T-cell (primary cell): ENCODE measurements at regions not wholly inside any gene's neighbourhood (a gene's known extent, or its start where the extent isn't known, plus 50 kb on each side); places are given as distances from the start of the nearest gene placed in this dataset.

Experiments used
- ATAC-seq, 4 experiments: fragments of 200-7000 bp in 3 of 4; fragments of 150-1000 bp in 1 of 4; cut with Tn5 transposase; replicated peaks in 1 of 4; 1 replicate in 3 of 4; 2 replicates in 1 of 4; pipeline ENCODE4 v1.10.0; 2021; ENCODE audit warnings: moderate library complexity in 3 of 4, mild to moderate bottlenecking in 2 of 4, moderate number of reproducible peaks in 1 of 4
- CTCF ChIA-PET, 2 donors: fragments of 300-600 bp; sonication (Branson Sonifier 250); formaldehyde crosslinking; loops; one replicate each; lab custom pipeline; 2022; ENCODE audit warnings: antibody characterized with exemption in 2 of 2; lab: Charles Lee
- POLR2A ChIA-PET, 2 donors: fragments of 300-600 bp; sonication (Branson Sonifier 250); formaldehyde crosslinking; loops; one replicate each; lab custom pipeline; 2022; ENCODE audit warnings: antibody characterized with exemption in 2 of 2; lab: Charles Lee
- DNase-seq, 35 experiments: peaks; one replicate each; pipeline versions ENCODE4 v3.0.0 to v3.0.0-alpha.2; 2013 to 2023
- H3K27ac ChIP-seq: one replicate; pipeline ENCODE4 v1.5.1; 2013; ENCODE audit warnings: low read length
- H3K27me3 ChIP-seq, 2 experiments: replicated peaks in 1 of 2; 1 replicate in 1 of 2; 2 replicates in 1 of 2; pipeline versions ENCODE4 v1.6.1 to v1.7.0; 2013; ENCODE audit warnings: low read length in 1 of 2, mixed read lengths in 1 of 2; ENCODE audit not compliant: control insufficient read depth in 2 of 2, insufficient read depth in 2 of 2; ENCODE audit errors: extremely low read depth in 1 of 2
- H3K36me3 ChIP-seq, 2 donors: 1 replicate in 1 of 2; 2 replicates in 1 of 2; pipeline versions ENCODE4 v1.6.1 to v1.7.0; 2013; ENCODE audit warnings: low read length in 1 of 2; ENCODE audit not compliant: control insufficient read depth in 2 of 2, insufficient read depth in 1 of 2; ENCODE audit errors: extremely low read depth in 1 of 2
- H3K4me1 ChIP-seq, 2 experiments: 1 replicate in 1 of 2; 2 replicates in 1 of 2; pipeline versions ENCODE4 v1.6.1 to v1.7.0; 2013; ENCODE audit warnings: low read length in 2 of 2, mixed read lengths in 1 of 2; ENCODE audit not compliant: insufficient read depth in 2 of 2, control insufficient read depth in 1 of 2; ENCODE audit errors: extremely low read depth in 1 of 2
- H3K4me3 ChIP-seq, 2 donors: 1 replicate in 1 of 2; 2 replicates in 1 of 2; pipeline versions ENCODE4 v1.5.1 to v1.7.0; 2013; ENCODE audit warnings: mild to moderate bottlenecking in 2 of 2, low read length in 1 of 2, moderate library complexity in 1 of 2; ENCODE audit not compliant: control insufficient read depth in 1 of 2; ENCODE audit errors: extremely low read depth in 1 of 2
- H3K9me3 ChIP-seq: 2 replicates; pipeline ENCODE4 v1.7.0; 2013
- H3K27ac Mint-ChIP-seq, 2 donors: one replicate each; pipeline ENCODE4 v1.8.0; 2020 to 2021; ENCODE audit warnings: mild to moderate bottlenecking in 2 of 2, mixed read lengths in 2 of 2
- H3K27me3 Mint-ChIP-seq, 2 donors: one replicate each; pipeline ENCODE4 v1.8.0; 2021 to 2022; ENCODE audit warnings: mixed read lengths in 2 of 2
- H3K36me3 Mint-ChIP-seq: one replicate; pipeline ENCODE4 v1.8.0; 2021; ENCODE audit warnings: mixed read lengths
- H3K4me1 Mint-ChIP-seq, 3 donors: one replicate each; pipeline ENCODE4 v1.8.0; 2020 to 2022; ENCODE audit warnings: mixed read lengths in 3 of 3, mild to moderate bottlenecking in 1 of 3
- H3K4me3 Mint-ChIP-seq, 3 donors: one replicate each; pipeline ENCODE4 v1.8.0; 2020 to 2022; ENCODE audit warnings: mild to moderate bottlenecking in 3 of 3, mixed read lengths in 3 of 3, moderate library complexity in 3 of 3
- H3K9me3 Mint-ChIP-seq, 3 donors: one replicate each; pipeline ENCODE4 v1.8.0; 2020 to 2022; ENCODE audit warnings: mixed read lengths in 3 of 3
- WGBS: methylation state at CpG from one replicate; pipeline ENCODE4 v1.1.5; 2013; ENCODE audit warnings: missing lambda C conversion rate; ENCODE audit not compliant: insufficient coverage; 5-methylcytosine and 5-hydroxymethylcytosine counted together

DNA sequence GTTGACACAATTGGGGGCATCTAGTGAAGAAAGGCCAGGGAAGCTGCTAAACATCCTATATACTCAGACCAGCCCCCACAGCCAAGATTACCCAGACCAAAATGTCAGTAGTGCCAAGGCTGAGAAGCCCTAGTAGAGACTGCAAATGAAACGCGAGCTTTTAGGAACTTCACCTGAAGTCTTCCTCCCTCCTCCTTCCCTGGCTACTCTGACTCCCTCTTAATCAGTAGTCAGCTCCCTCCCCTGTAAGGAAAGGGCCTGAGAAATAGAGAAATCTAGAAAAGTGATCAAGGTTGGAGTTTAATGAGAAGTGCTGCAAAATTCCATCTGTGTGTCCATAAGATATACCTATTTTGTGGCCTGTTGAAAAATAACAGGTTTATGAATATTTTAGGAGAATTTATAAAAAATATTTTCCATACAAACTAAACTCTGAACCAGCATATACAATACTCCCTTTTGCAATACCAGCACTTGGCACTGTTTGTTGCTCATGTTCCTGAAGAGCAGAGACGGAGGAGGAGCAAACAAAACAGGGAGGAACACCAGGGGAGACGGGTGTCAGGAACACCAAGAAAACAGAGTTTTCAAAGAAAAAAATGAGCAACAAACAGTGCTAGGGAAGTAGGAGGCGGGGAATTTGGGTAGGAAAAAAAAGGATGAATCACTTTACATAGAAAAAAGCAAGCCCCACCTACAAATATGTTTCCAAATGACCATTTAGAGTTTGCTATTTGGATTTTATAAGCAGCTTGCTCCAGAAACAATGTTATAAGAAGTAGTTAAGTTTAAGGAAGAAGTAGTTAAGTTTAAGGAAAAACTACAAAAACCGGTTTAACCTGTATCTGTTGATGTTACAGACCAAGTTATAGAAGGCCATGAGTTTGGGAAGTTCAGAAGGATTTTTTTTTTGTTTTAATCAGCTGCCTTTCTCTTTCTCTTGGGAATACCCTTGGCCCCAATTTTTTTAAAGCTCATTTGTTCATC lies 282.1 kb upstream of the GRIP1 start:
- Histone ChIP-seq H3K9me3 (no peaks in the 10 kb centered on the region), H3K4me1 (peaks cover 10 to 23% of the 10 kb centered on the region in 2 experiments), H3K27ac (no peak overlapping the region), H3K27me3 (no peaks in the 10 kb centered on the region), H3K4me3 (no peak overlapping the region), H3K36me3 (no peaks in the 10 kb centered on the region)
- DNase-seq (no peak), ATAC-seq (no peak)
- Mint-ChIP-seq H3K4me3 (no peak overlapping the region), H3K27ac (no peak overlapping the region), H3K9me3 (peaks cover 3 to 16% (median 11%) of the 10 kb centered on the region in 3 donors), H3K4me1 (peaks cover 25 to 40% (median 33%) of the 10 kb centered on the region in 3 donors), H3K27me3 (no peaks in the 10 kb centered on the region), H3K36me3 (peaks cover 9% of the 10 kb centered on the region)
- CTCF ChIA-PET, result no interaction called here
- POLR2A ChIA-PET, result no interaction called here
- WGBS, result 100% methylated on average over 1 of the region's 6 CpGs

DNA sequence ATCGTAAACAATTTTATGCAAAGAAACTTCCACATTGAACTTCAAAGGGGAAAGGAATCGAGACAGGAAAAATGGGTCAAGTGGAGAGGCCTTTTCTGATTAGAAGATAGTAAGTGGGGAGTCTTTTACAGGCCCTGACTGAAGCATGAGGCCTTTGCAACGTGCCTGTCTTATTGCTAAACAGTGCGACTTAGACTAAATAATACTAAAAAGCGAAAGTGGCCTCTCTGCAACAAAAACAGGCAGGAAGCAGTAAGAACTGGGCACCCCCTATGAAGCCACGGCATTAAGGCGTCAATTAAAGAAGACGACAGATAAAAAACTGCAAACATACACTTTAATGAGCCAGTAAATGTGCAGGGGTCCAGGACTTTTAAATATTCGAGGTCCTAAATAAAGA lies 283.4 kb upstream of the GRIP1 start:
- no peak overlapping the region for H3K4me3 Mint-ChIP-seq
- H3K36me3 Mint-ChIP-seq, result peaks cover 9% of the 10 kb centered on the region
- H3K4me1 ChIP-seq, result peaks cover 10 to 27% of the 10 kb centered on the region in 2 experiments
- no peak overlapping the region for H3K27ac Mint-ChIP-seq
- ATAC-seq (no peak), DNase-seq (no peak)
- no peaks in the 10 kb centered on the region for H3K27me3 ChIP-seq
- no peaks in the 10 kb centered on the region for H3K9me3 ChIP-seq
- H3K36me3 ChIP-seq, result no peaks in the 10 kb centered on the region
- ChIA-PET CTCF (no interaction called here), POLR2A (no interaction called here)
- H3K27me3 Mint-ChIP-seq, result no peaks in the 10 kb centered on the region
- H3K9me3 Mint-ChIP-seq, result peaks cover 3 to 16% (median 11%) of the 10 kb centered on the region in 3 donors
- H3K4me3 ChIP-seq, result no peak overlapping the region
- no peak overlapping the region for H3K27ac ChIP-seq
- WGBS, result 60% methylated on average over 1 of the region's 9 CpGs
- H3K4me1 Mint-ChIP-seq, result peaks cover 25 to 47% (median 39%) of the 10 kb centered on the region in 3 donors

DNA sequence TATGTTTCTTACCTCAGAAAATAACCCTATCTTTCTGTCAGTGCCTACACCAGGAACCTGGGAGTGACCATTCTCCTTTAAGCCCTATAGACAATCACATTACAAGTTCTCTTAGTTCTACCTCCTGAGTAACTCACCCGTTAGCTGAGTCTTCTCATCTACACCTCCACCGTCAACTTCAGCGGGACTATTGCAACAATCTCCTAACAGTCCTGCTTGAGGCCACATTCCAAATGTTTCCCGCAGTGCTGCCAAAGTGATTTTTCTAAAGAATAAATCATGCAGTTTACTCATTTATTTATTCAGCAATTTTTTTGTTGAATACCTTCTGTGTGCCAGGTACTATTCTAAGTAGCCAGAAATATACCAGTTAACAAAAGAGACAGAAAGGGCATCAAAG lies 285.0 kb upstream of the GRIP1 start:
- Histone ChIP-seq H3K9me3 (no peaks in the 10 kb centered on the region), H3K4me1 (peaks cover 10 to 27% of the 10 kb centered on the region in 2 experiments), H3K4me3 (no peak overlapping the region), H3K27ac (no peak overlapping the region), H3K36me3 (no peaks in the 10 kb centered on the region), H3K27me3 (no peaks in the 10 kb centered on the region)
- H3K4me3 Mint-ChIP-seq, result peak overlapping the region in 1 of 3 donors; percentile 63
- H3K9me3 Mint-ChIP-seq, result peaks cover 3 to 24% (median 11%) of the 10 kb centered on the region in 3 donors
- H3K27me3 Mint-ChIP-seq, result no peaks in the 10 kb centered on the region
- H3K27ac Mint-ChIP-seq, result peak overlapping the region in 1 of 2 donors; percentile 8
- peaks cover 9% of the 10 kb centered on the region for H3K36me3 Mint-ChIP-seq
- CTCF ChIA-PET, result interaction anchor here in 1 of 2 donors (0.5 kb wide), 1 partner anchor 61 kb away, joined by 4 read pairs; no protein-coding TSS in a partner anchor
- POLR2A ChIA-PET, result no interaction called here
- peaks cover 25 to 47% (median 39%) of the 10 kb centered on the region in 3 donors for H3K4me1 Mint-ChIP-seq
- 95% methylated on average over 3 of the region's 4 CpGs for WGBS
- ATAC-seq (no peak), DNase-seq (peak in 1 of 35 experiments; percentile 9)

DNA sequence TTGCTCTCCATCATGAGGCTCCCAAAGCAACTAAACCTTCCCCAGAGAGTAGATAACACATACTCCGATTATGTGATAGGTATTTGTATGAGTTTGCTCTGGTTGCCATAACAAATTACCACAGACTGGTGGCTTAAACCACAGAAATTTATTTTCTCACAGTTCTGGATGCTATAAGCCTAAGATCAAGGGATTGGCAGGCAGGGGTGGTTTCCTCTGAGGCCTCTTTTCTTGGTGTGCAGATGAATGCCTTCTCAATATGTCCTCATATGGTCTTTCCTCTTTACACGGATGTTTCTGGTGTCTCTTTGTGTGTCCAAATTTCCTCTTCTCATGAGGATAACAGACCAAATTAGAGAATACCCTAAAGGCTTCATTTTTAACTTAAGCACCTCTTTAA lies 285.8 kb upstream of the GRIP1 start:
- Histone ChIP-seq H3K27me3 (no peaks in the 10 kb centered on the region), H3K36me3 (no peaks in the 10 kb centered on the region), H3K4me3 (no peak overlapping the region), H3K27ac (peak overlapping the region; percentile 48), H3K4me1 (peaks cover 10 to 27% of the 10 kb centered on the region in 2 experiments), H3K9me3 (no peaks in the 10 kb centered on the region)
- peaks cover 3 to 24% (median 11%) of the 10 kb centered on the region in 3 donors for H3K9me3 Mint-ChIP-seq
- peak; percentile 82 to 98 (median 92) for ATAC-seq
- H3K36me3 Mint-ChIP-seq, result peaks cover 9% of the 10 kb centered on the region
- no CpG with 5 or more reads among the region's 2 CpGs for WGBS
- peak overlapping the region in 2 of 3 donors; percentile 31 to 63 for H3K4me3 Mint-ChIP-seq
- H3K4me1 Mint-ChIP-seq, result peaks cover 25 to 45% (median 39%) of the 10 kb centered on the region in 3 donors
- H3K27ac Mint-ChIP-seq, result peak overlapping the region; percentile 70 to 92
- no peaks in the 10 kb centered on the region for H3K27me3 Mint-ChIP-seq
- CTCF ChIA-PET, result no interaction called here
- POLR2A ChIA-PET, result interaction anchor here in 1 of 2 donors (0.6 kb wide), 1 partner anchor 88 kb away, joined by 5 read pairs; no protein-coding TSS in a partner anchor
- DNase-seq, result peak in 33 of 35 experiments; percentile 4 to 83 (median 55)

DNA sequence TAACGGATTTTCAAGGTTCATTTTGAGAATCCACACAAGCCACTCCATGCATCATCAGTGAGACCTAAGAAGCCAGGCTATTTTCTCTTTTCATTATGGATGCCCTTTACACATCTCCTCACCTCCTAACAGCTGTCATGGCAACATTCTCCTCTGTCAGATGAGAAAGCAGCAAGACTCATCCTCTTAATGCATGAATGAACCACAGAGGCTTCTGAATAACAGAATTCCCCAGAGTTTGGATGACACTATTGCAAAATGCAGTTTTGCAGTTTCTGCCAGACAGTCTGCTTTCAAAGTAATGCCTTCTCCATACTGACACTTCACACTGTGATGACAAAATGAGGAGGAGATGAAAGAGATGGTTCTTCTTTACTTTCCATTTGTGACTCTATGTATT lies 286.7 kb upstream of the GRIP1 start:
- H3K27ac ChIP-seq, result no peak overlapping the region
- Mint-ChIP-seq H3K27me3 (no peaks in the 10 kb centered on the region), H3K4me1 (peaks cover 25 to 49% (median 46%) of the 10 kb centered on the region in 3 donors), H3K4me3 (no peak overlapping the region), H3K36me3 (peaks cover 12% of the 10 kb centered on the region), H3K27ac (no peak overlapping the region), H3K9me3 (peaks cover 3 to 20% (median 11%) of the 10 kb centered on the region in 3 donors)
- H3K9me3 ChIP-seq, result no peaks in the 10 kb centered on the region
- no CpG with 5 or more reads among the region's 1 CpG for WGBS
- no peak for ATAC-seq
- DNase-seq, result peak in 1 of 35 experiments; percentile 21
- H3K4me3 ChIP-seq, result no peak overlapping the region
- CTCF ChIA-PET, result no interaction called here
- H3K4me1 ChIP-seq, result peaks cover 10 to 31% of the 10 kb centered on the region in 2 experiments
- no peaks in the 10 kb centered on the region for H3K27me3 ChIP-seq
- no peaks in the 10 kb centered on the region for H3K36me3 ChIP-seq
- POLR2A ChIA-PET, result no interaction called here

DNA sequence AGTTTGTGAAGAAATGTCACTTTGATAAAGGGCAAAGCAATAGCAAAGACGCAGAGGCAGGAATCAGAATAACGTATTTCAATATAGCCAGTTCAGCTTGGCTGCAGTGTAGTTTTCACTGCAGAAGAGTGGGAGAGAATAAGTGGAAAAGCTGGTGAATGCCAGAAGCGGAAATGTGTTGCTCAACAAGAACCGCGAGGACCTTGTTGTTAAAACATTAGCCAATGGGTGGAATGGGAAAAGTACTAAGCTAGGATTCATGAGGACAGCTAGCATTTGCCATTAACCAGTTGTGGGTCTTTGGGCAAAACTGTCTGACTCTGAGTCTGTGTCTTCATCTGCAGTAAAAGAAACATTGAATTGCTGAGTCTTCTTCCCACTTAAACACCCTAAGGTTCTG lies 292.9 kb upstream of the GRIP1 start:
- ChIA-PET CTCF (interaction anchor here in 1 of 2 donors (1.0 kb wide), 1 partner anchor 31 kb away, joined by 3 read pairs; no protein-coding TSS in a partner anchor), POLR2A (no interaction called here)
- Mint-ChIP-seq H3K27me3 (no peaks in the 10 kb centered on the region), H3K36me3 (peaks cover 3% of the 10 kb centered on the region), H3K4me1 (peaks cover 0 to 12% (median 11%) of the 10 kb centered on the region in 3 donors), H3K4me3 (no peak overlapping the region), H3K9me3 (peaks cover 0 to 8% (median 3%) of the 10 kb centered on the region in 3 donors), H3K27ac (no peak overlapping the region)
- Histone ChIP-seq H3K4me3 (no peak overlapping the region), H3K9me3 (no peaks in the 10 kb centered on the region), H3K27ac (no peak overlapping the region), H3K4me1 (peaks cover 0 to 5% of the 10 kb centered on the region in 2 experiments), H3K27me3 (no peaks in the 10 kb centered on the region), H3K36me3 (no peaks in the 10 kb centered on the region)
- DNase-seq (no peak), ATAC-seq (no peak)
- 98% methylated on average over 5 of the region's 5 CpGs for WGBS
